NCI-H345 treated with DMSO at 0.1 percent for 48 hours (cell line): ENCODE measurements at regions not wholly inside any gene's neighbourhood (a gene's known extent, or its start where the extent isn't known, plus 50 kb on each side); places are given as distances from the start of the nearest gene placed in this dataset.

ENCODE experiments used
- DNase-seq: peaks from one replicate; lab custom pipeline; 2025; ENCODE audit not compliant: unreplicated experiment; lab: John Stamatoyannopoulos, UW

DNA sequence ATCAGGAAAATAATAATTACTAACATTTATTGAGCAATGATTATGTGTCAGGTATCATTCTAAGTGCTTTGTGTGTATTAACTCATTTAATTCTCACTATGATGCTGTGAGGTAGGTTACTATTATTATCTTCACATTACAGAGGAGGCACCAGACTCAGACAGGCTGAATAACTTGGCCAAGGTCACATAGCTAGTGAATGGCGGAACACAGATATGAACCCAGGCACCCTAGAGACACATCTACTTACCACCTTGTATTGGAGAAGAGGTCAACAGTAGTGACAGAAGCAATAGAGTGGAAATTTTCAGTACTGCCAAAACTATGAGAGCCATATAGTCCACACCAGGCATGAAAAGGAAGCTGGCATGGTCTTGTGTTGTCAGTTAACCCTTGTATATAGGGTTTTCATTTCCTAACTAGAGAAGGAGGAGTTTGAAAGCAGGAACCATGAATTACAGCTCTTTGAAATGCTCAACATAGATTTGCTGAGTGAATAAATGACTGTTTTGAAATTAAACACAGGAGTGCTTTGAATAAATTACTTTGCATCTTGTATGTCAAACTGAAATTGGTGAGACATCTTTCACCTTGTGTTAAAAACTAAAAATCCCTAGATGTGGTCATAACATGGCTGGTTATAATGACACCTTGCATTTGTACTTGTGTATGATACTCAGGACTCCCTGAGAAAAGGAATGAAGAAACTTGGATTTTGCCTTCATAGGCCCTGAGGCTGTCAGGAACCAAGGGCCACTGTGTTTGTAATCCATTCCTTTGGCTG, 71.8 kb downstream of the RTL9 start:
- no peak for DNase-seq

DNA sequence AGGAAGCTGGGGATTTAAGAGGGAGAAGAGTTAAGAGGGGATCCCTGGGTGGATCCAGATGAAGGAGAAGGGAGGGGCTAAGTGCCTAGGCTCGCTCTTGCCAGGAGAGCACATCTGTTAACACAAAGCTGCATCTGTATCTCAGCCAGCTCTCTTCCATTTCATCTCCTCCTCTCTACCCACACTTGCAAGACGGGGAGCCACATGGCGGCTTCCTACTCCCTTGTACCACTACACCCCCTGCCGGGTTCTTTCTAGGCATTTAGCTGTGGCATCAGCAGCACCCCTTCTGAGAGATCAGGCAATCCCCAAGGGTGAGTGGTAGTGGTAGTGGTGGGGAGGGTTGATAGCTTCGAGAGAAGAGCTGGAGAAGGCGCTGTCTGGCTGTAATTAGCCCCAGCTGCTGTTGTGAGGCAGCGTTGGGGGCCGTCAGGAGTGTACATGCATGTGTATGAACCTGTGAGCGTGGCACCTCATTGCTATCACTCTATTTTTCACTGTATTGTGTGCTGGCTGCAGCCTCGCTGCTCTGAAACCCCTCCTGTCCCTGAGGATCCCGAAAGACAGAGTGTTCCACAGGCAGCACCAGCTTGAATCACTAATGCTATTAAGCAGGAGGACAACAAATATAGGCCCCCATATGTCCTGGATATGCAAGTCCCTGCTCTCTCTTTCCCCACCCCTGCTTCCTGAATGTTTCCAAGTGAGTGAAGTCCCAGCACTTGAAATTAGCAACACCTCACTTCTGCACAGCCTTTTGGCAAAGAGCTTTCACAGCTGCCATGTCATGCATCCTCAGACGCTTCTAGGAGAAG, 73.7 kb downstream of the RTL9 start:
- no peak for DNase-seq

DNA sequence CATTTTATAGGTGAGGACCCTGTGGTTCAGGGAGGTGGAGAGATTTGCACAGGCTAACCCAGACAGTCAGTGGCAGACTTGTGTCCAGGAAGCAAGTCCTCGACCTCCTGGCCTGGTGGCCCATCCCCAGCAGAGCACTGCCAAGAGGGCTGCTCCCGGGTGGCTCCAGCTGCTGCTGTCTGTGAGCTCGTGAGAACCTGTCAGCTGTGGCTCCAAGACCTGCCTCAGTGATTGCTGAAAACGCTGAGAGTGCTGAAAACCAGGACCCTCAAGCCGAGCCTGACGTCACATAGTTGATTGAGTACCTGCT, 74.2 kb downstream of the RTL9 start:
- no peak for DNase-seq

DNA sequence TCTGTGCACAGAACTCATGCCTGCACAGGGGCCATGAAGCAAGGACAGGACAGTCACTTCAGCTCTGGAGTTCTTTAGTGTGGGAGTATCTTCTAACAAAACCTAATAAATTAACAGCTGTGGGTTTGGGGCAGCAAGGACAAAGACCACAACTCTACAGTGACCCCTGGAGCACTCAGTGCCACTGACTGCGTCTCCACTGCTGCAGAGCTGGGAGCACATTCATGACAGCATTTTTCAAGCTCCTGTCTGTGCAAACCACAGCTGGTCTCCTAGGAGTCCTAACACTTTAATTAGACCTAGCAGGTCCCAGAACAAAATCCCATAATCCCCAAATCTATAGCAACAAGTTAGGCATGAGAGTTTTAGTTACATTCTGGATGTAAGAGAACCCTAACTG, 76.5 kb downstream of the RTL9 start:
- DNase-seq: no peak

DNA sequence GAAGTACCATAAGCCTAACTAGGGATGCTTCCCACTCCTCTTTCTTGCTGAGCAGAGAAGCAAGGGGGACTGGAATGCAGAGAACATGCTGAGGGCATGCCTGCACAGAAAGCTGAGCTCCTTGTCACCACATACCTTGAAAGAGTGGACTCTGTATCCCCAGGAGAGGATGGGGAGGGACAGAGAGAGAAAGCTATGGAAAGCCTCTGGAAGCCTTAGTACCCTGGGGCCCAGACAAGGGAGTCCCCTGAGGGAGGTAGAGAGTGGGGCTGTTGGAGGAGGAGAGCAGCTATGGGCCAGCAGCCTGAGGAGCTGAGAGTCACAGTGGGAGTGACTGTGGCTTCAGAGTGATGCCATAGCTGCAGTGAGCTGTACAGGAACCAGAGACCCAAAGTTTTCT, 77.9 kb downstream of the RTL9 start:
- no peak for DNase-seq

DNA sequence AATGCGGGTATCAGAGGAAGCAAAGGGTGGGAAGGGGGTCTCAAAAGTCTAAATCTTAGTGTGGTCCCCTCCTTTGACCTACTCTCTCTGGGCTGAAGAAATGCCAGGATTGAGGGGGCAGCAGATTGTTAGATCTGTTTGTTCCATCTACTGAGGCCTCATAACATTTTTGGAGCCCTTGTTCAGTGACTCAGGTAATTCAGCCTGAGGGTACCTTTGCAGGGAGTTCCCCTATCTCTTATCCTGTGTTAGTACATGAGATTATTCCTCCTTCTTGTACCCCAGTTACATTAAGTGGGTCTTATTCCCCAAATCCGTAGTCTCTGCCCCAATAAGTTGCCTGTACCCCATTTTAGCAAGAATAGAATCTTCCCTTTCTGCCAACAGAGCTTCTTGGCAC, 79.0 kb downstream of the RTL9 start:
- no peak for DNase-seq

DNA sequence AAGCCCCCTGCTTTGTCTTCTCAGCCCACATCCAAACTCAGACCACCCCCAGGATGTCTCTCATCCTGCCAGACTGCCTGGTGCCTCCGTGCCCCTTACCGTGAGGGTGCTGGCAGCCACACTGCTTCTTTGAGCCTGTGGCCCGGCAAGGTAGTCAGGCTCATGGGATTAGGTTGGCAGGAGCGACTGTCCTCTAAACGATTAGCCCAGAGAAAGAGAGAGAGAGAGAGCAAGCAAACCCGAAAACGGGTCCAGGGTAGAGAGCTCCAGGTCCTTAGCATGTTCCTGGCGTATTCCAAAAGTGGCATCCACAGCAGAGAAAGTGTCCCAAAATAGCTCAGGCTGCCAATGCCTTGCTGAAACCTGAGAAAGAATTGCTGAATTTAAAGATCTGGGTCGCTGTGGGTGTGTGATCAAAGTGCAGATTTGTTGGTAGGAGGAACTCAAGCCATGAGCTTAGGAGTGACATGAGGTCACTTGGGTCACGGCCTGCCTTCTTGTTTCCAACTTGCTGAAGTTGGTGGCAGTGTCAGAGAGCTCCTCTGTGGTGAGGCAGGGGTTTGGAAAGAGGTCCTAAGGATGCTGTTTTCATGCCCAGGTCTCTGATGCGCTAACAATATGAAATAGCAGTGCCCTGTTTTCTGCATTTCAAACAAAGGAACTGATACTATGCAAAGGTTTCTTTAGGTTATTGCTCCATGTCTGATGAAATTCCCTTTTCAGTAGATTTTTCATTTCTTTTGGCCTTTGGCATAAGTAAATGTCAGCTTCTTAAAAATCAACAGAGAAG, 81.6 kb downstream of the RTL9 start:
- no peak for DNase-seq

DNA sequence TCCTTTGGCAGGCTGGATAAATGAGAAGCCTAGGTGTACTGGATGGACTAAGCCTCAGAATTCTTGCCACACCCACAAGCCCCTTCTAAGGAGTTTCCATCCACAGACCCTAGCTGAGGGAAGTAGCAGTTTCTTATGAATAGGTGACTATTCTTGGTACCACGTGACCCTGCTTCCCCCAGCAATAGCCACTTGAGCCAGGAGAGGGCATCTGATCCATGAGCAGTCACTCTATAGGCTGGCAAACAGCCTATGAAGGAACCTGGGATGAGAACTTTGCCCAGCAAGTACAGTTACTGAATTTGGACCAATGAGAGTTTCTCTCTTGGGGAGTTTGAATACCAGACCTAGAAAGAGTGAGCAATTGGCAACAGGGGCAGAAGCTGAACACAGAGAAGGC, 84.0 kb downstream of the RTL9 start:
- DNase-seq: no peak

DNA sequence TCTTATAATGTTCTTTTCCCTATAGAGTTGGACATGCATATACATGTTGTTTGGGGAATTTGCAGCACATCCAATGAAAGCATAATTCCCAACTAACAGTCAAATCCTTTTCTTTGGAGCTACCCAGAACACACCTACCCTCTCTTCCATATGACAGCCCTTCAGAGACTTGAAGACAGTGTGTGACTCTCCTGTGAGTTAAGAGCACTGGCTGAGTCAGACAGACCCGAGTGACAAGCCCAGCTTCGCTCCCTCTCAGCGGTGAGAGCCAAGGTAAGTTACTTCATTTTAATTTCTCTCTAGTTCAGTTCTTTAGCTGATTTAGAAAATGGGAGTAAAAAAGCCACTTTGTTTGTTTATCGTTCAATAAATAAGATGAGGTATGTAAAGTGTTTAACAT, 86.3 kb downstream of the RTL9 start:
- DNase-seq: no peak

DNA sequence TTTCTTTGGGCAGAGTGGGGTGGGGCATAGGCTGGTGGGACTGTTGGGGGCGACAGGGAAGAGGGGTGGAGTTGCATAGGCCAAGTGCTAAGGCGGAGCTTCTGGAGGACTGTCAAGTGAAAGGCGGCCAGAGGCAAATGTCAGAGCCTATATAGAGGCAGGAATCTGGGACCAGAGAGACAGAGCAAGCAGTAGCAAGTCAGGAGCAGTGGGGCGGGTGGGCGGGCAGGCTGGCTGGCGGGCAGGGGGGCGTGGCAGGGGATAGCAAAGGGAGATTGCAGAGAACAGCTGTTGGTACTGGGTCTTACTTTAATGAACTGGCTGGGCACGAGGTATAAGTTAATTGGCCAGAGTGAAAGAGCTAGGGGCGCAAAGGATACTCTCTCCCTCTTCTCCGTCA, 89.8 kb downstream of the RTL9 start:
- DNase-seq: no peak

DNA sequence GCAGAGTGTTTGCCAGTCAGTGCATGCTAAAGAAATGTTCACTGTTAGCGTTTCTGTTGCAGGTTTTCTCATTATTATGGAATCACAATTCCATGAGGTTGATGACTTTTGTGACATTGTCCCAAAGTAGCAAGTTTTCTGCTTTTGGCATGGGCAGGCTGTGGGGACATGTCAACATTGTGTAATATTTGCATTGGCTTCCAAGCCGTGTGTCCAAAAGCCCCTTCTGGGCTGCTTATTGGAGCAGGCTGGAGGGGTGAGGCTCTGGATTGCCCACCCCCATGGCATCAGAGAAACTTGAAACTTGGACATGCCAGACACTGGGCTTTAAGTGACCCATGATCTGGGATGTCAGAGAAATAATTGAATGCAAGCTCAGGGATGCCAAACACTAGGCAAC, 90.7 kb downstream of the RTL9 start:
- no peak for DNase-seq

DNA sequence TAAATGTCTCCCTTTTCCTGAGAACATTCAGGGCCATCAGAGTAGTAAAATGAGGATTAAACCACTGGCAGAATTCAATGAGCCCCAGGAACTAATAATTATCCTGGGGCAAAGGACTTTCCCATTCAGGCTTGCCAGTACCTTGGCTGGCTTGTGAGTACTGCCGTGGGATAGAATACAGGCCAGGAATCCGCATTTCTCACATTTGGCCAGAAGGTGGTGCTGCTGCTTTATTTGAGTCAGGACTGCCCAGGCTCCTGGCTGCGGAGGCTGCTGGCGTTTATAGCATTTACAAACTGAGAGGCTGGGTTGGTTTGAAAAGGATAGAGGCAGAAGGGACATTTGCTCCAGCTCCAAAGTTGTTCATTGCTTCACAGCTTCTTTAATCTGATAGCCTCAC, 91.4 kb downstream of the RTL9 start:
- DNase-seq: peak; percentile 17

DNA sequence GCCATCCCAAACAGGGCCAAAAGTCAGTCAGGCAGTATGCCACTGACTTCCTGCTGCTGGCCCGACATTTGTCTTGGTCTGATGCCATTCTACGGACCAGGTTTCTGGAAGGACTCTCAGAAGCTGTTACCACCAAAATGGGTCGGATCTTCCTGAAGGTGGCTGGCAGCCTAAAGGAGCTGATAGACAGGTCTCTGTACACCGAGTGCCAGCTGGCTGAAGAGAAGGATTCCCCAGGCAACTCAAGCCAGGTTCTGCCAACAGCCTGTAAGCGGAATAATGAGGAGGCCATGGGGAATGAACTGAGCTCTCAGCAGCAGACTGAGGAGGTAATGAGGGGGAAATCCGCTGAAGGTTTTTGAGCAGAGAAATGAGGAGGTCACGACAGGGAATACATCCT, 95.7 kb downstream of the RTL9 start:
- DNase-seq: no peak

DNA sequence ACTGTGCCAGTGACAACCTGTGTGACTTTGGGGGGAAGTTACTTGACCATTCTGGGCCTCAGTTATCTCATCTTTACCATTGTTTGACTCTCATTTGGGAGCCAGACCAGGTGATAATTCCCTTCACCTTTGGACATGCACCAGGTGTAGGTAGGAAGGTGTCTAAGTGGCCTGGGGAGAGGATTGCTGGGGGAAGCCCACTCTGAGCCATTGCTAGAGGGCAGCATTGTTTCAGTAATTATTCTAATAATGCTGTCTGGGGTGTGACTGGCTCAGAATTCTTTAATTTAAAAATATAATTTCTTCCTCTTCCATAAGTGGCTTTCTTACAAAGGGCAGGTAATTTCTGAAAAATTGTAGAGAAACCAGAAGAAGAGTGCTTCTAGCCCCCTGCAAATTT, 104.3 kb downstream of the RTL9 start:
- no peak for DNase-seq

DNA sequence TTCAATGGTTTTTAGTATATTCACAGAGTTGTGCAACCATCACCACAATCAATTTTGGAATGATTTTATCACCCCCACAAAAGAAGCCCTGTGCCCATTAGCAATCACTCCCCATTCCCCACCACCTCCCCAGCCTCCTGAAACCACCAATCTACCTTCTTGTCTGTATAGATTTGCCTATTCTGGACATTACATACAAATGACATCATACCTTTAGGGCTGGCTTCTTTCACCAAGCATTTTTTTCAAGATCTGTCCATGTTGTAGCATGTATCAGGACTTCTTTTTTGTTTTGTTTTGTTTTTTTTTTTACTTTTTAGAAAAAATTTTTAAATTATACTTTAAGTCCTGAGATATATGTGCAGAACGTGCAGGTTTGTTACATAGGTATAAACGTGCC, 108.1 kb downstream of the RTL9 start:
- DNase-seq: no peak

DNA sequence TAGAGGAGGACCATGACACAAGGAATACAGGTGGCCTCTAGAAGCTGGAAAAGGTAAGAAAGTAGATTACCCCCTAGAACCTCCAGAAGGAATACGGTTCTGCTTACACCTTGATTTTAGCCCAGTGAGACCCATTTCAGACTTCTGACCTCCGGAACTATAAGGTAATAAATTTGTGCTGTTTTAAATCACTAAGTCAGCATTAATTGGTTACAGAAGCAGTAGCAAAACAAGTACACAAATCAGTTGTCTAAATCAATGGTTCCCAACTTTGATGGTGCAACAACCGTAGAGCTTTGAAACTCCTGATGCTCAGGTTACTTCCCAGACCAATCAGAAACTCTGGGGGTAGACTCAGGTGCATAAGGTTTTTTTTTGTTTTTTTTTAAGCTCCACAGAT, 113.6 kb downstream of the RTL9 start:
- no peak for DNase-seq

DNA sequence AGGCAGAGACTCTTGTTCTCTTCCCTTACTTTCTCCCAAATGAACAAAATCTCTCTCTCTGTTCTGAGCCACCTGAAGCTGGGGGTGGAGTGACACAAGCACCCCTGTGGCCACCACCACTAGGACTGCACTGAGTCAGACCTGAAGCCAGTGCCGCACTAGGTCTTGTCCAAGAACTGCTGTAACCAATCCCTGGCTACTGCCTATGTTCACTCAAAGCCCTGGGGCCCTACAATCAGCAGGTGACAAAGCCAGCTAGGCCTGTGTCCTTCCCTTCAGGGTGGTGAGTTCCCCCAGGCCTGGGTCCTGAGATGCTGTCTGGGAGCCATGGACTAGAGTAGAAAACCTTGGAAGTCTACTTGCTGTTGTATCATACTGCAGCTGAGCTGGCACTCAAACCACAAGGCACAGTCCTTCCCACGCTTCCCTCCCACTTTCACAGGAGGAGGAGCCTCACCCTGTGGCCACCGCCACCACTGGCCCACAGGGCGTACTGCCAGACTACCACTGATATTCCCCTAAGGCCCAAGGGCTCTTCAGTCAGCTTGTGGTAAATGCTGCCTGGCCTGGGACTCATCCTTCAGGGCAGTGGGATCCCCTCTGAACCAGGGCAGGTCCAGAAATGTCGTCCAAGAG, 119.1 kb downstream of the RTL9 start:
- no peak for DNase-seq

DNA sequence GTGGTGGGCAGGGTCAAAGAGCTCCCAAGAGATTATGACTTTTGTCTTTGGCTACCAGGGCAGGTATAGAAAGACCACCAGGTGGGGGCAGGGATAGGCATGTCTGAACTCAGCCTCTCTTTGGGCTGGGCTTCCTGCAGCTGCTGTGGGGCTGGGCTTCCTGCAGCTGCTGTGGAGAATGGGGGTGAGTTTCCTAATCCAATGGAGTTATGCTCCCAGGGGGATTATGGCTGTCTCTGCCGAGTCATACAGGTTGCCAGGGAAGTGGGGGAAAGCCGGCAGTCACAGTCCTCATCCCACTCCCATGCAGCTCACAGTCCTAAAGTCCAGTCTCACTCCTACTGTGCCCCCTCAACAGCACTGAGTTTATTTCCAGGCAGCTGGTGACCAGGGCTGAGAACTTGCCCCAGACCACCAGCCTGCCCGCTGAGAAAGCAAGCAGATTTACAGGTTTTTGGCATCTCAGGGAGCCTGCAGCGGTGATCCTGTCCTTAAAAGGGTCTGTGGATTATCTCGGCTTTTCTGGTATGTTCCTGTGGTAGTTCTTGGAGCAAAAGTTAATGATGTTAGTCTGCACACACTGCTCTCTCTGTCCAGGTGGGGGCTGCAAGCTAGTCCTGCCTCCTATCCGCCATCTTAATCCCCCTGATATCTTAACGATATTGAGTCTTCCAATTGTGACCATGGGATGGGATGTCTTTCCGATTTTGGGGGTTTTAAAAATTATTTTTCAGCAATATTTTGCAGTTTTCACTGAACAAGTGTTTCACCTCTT, 133.4 kb downstream of the RTL9 start:
- DNase-seq: peak; percentile 97

DNA sequence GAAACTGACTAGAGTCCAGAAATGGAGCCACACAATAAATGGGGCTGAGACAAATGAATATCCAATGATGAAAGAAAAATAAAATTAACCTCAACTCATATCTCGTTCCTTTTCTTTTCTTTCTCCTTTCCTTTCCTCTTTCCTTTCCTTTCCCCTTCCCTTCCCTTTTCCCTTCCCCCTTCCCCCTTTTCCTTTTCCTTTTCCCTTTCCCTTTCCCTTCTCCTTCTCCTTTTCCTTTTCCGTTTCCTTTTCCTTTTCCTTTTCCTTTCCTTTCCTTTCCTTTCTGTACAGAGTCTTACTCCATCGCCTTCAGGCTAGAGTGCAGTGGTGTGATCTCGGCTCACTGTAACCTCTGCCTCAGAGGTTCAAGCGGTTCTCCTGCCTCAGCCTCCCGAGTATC, 146.3 kb downstream of the RTL9 start:
- DNase-seq: no peak

DNA sequence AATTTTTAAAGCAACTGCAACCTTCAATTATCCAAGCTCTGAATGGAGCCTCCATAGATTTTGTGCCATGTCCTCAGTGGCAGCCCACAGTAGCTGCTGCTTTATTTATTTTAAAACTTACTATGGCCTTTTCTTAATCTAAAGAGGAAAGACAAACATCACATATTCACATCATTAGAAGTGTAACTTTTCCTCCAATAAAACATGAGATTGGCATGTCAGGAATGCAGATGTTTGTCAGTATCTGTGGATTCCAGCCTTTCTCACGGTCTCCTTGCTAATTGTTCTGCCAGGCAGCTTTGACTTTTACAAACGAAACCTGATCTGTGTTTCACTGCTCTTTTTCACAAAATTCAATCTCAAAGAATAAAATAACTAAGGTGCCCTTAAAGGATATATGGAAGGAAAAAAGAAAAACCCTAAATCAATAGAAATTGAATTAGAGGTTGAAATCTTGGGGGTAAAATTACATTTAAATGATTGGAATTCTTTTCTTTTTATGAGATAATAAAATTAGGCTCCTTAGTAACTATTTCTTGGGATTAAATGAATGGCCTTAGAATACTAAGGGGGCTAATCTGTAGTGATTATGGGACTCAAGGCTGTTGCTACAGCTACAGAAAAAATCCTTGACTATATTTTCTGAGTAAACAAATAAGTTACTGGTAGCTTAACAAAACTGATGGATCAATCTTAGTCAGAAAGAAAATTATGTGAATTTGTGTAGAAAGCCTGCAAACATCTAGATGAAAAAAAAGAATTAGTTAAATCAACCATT, 151.3 kb downstream of the RTL9 start:
- DNase-seq: no peak
